ENCODE measurements at regions not wholly inside any gene's neighbourhood (a gene's known extent, or its start where the extent isn't known, plus 50 kb on each side); places are given as distances from the start of the nearest gene placed in this dataset.

GRCh38 chr5:28286566-28286965 is 1248.2 kb upstream of the CDH9 start:
- WGBS, result 72% methylated on average over 5 of the region's 5 CpGs
- no peaks in the 10 kb centered on the region for H3K36me3 ChIP-seq
- H3K9me3 ChIP-seq, result no peaks in the 10 kb centered on the region
- no peak overlapping the region for H3K4me3 ChIP-seq
- DNase-seq (ENCODE audit: extremely low spot score), result no peak
- no peaks in the 10 kb centered on the region for H3K27me3 ChIP-seq
- no peak for TF ChIP-seq EP300 (IDR thresholded peaks at IDR 0.05)
- no peak for TF ChIP-seq POLR2AphosphoS5 (IDR thresholded peaks at IDR 0.05)
- TF ChIP-seq, protein P1, sequence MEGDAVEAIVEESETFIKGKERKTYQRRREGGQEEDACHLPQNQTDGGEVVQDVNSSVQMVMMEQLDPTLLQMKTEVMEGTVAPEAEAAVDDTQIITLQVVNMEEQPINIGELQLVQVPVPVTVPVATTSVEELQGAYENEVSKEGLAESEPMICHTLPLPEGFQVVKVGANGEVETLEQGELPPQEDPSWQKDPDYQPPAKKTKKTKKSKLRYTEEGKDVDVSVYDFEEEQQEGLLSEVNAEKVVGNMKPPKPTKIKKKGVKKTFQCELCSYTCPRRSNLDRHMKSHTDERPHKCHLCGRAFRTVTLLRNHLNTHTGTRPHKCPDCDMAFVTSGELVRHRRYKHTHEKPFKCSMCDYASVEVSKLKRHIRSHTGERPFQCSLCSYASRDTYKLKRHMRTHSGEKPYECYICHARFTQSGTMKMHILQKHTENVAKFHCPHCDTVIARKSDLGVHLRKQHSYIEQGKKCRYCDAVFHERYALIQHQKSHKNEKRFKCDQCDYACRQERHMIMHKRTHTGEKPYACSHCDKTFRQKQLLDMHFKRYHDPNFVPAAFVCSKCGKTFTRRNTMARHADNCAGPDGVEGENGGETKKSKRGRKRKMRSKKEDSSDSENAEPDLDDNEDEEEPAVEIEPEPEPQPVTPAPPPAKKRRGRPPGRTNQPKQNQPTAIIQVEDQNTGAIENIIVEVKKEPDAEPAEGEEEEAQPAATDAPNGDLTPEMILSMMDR (IDR thresholded peaks at IDR 0.05), result no peak
- TF ChIP-seq POLR2A (IDR thresholded peaks at IDR 0.05; ENCODE audit: low read depth), result no peak
- intact Hi-C loops (cut with DNase I), result no loop called here
- H3K4me1 ChIP-seq, result no peaks in the 10 kb centered on the region
- H3K27ac ChIP-seq (replicated peaks in 1 of 4), result no peak overlapping the region

GRCh38 chr5:28284788-28285187 is 1246.4 kb upstream of the CDH9 start:
- 78% methylated on average over 2 of the region's 2 CpGs for WGBS
- no peak for DNase-seq (ENCODE audit: extremely low spot score)
- Histone ChIP-seq H3K9me3 (no peaks in the 10 kb centered on the region), H3K27me3 (no peaks in the 10 kb centered on the region), H3K4me1 (no peaks in the 10 kb centered on the region), H3K27ac (replicated peaks in 1 of 4) (no peak overlapping the region), H3K4me3 (no peak overlapping the region), H3K36me3 (no peaks in the 10 kb centered on the region)
- no peak for TF ChIP-seq EP300 (IDR thresholded peaks at IDR 0.05)
- TF ChIP-seq POLR2A (IDR thresholded peaks at IDR 0.05; ENCODE audit: low read depth), result no peak
- no peak for TF ChIP-seq POLR2AphosphoS5 (IDR thresholded peaks at IDR 0.05)
- TF ChIP-seq, protein P1 (IDR thresholded peaks at IDR 0.05), result no peak
- intact Hi-C loops (cut with DNase I), result no loop called here

DNA sequence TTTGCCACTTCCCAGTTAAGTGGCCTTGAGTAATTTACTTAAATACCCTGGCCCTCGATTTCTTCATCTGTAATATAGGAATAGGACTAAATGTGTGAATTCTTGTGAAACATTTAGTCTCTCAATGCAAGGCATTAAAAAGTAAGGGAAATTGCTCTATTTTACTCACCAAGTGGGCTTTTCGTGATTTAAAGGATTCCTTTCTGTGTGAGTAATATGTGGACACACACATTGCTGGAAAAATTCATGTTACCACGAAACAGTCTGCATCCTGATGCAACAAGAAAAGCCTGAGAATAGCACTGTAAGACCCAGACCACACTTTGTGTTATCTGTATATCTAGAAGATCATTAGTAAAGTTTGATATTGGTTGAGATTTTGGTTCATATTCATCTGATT is 1243.0 kb upstream of the CDH9 start:
- H3K4me1 ChIP-seq, result no peaks in the 10 kb centered on the region
- no peaks in the 10 kb centered on the region for H3K27me3 ChIP-seq
- intact Hi-C loops (cut with DNase I), result no loop called here
- TF ChIP-seq POLR2A (IDR thresholded peaks at IDR 0.05; ENCODE audit: low read depth) (no peak), EP300 (IDR thresholded peaks at IDR 0.05) (no peak), POLR2AphosphoS5 (IDR thresholded peaks at IDR 0.05) (no peak)
- TF ChIP-seq, protein P1 (IDR thresholded peaks at IDR 0.05), result no peak
- no peak overlapping the region for H3K27ac ChIP-seq (replicated peaks in 1 of 4)
- no peaks in the 10 kb centered on the region for H3K9me3 ChIP-seq
- 59% methylated on average over 3 of the region's 3 CpGs for WGBS
- H3K4me3 ChIP-seq, result no peak overlapping the region
- no peak for DNase-seq (ENCODE audit: extremely low spot score)
- no peaks in the 10 kb centered on the region for H3K36me3 ChIP-seq

- no peaks in the 10 kb centered on the region for H3K27me3 ChIP-seq
- intact Hi-C loops (cut with DNase I), result no loop called here
- no peaks in the 10 kb centered on the region for H3K4me1 ChIP-seq
- H3K4me3 ChIP-seq, result no peak overlapping the region
- WGBS, result 74% methylated on average over 4 of the region's 4 CpGs
- no peak overlapping the region for H3K27ac ChIP-seq (replicated peaks in 1 of 4)
- no peaks in the 10 kb centered on the region for H3K9me3 ChIP-seq
- TF ChIP-seq, protein P1 (IDR thresholded peaks at IDR 0.05), result no peak
- no peak for TF ChIP-seq POLR2A (IDR thresholded peaks at IDR 0.05; ENCODE audit: low read depth)
- TF ChIP-seq EP300 (IDR thresholded peaks at IDR 0.05), result no peak
- TF ChIP-seq POLR2AphosphoS5 (IDR thresholded peaks at IDR 0.05), result no peak
- DNase-seq (ENCODE audit: extremely low spot score), result no peak
- H3K36me3 ChIP-seq, result no peaks in the 10 kb centered on the region
Measured at GRCh38 chr5:28275931-28276330, 1237.5 kb upstream of the CDH9 start.

- H3K4me1 ChIP-seq, result no peaks in the 10 kb centered on the region
- H3K27ac ChIP-seq (replicated peaks in 1 of 4), result no peak overlapping the region
- TF ChIP-seq POLR2A (IDR thresholded peaks at IDR 0.05; ENCODE audit: low read depth) (no peak), POLR2AphosphoS5 (IDR thresholded peaks at IDR 0.05) (no peak), EP300 (IDR thresholded peaks at IDR 0.05) (no peak)
- TF ChIP-seq, protein P1 (IDR thresholded peaks at IDR 0.05), result no peak
- intact Hi-C loops (cut with DNase I), result no loop called here
- no peaks in the 10 kb centered on the region for H3K9me3 ChIP-seq
- no peaks in the 10 kb centered on the region for H3K27me3 ChIP-seq
- H3K36me3 ChIP-seq, result no peaks in the 10 kb centered on the region
- DNase-seq (ENCODE audit: extremely low spot score), result no peak
- no peak overlapping the region for H3K4me3 ChIP-seq
- 83% methylated on average over 5 of the region's 5 CpGs for WGBS
Measured at GRCh38 chr5:28269978-28270377, 1231.6 kb upstream of the CDH9 start.
